OCI-LY7 (cell line): ENCODE measurements at regions not wholly inside any gene's neighbourhood (a gene's known extent, or its start where the extent isn't known, plus 50 kb on each side); places are given as distances from the start of the nearest gene placed in this dataset.

Experiments used
- CTCF ChIP-seq: fragments of 200-600 bp; sonication (generic); conservative IDR thresholded peaks from 2 replicates; pipeline ENCODE4 v1.5.1; 2014; ENCODE audit warnings: mild to moderate bottlenecking, antibody characterized with exemption, low read length, moderate library complexity, mixed read lengths
- EZH2phosphoT487 ChIP-seq: fragments of 200-600 bp; sonication (generic); IDR thresholded peaks from 2 replicates; pipeline ENCODE4 v1.6.1; 2018; ENCODE audit warnings: low read depth, borderline replicate concordance, mild to moderate bottlenecking, mixed run types, antibody characterized with exemption, low read length, moderate library complexity, mixed read lengths

GRCh38 chr9:118455788-118456187 is 751.6 kb downstream of the TLR4 start:
- TF ChIP-seq EZH2phosphoT487 (no peak), CTCF (no peak)
